ENCODE measurements at regions not wholly inside any gene's neighbourhood (a gene's known extent, or its start where the extent isn't known, plus 50 kb on each side); places are given as distances from the start of the nearest gene placed in this dataset.

GRCh38 chr6:22637782-22638181 is 68.4 kb downstream of the HDGFL1 start:
- no TSS peak for BruUV-seq (replicated peaks)
- no peak overlapping the region for H2BK120ac ChIP-seq (ENCODE audit: low read depth, low read length)
- H3K56ac ChIP-seq (ENCODE audit: extremely low read depth, insufficient read depth, low read length), result no peak overlapping the region
- H2AK9ac ChIP-seq (replicated peaks; ENCODE audit: low read depth, low read length, poor library complexity), result no peak overlapping the region
- H2BK20ac ChIP-seq (ENCODE audit: low read depth, low read length), result no peak overlapping the region
- H2AK5ac ChIP-seq (ENCODE audit: low read depth, low read length), result no peak overlapping the region
- H2BK15ac ChIP-seq (ENCODE audit: low read depth, low read length), result no peak overlapping the region
- intact Hi-C loops (cut with micrococcal nuclease) (no loop called here), in situ Hi-C loops (cut with MboI; ENCODE audit: low sequenced_read_pairs) (no loop called here), dilution Hi-C loops (cut with HindIII; ENCODE audit: low sequenced_read_pairs, unreplicated experiment) (no loop called here)
- no peak overlapping the region for H4K5ac ChIP-seq (ENCODE audit: low read depth, low read length)
- H2BK5ac ChIP-seq (ENCODE audit: low read depth, low read length, poor library complexity, severe bottlenecking), result no peak overlapping the region
- H4K8ac ChIP-seq (ENCODE audit: low read depth in 2 of 2, low read length in 2 of 2), result no peak overlapping the region
- WGBS, 2 experiments (ENCODE audit: extremely low coverage in 2 of 2, insufficient read length in 1 of 2), result 100% methylated on average over 2 of the region's 6 CpGs; no CpG with 5 or more reads in 1 of the 2 experiments
- H3K4me2 ChIP-seq (ENCODE audit: low read depth, low read length), result no peak overlapping the region
- H3K36me3 ChIP-seq (ENCODE audit: control insufficient read depth, insufficient read depth, low read length), result no peaks in the 10 kb centered on the region
- H3K79me1 ChIP-seq (ENCODE audit: low read depth in 1 of 2, low read length in 2 of 2), result no peaks in the 10 kb centered on the region
- no peak overlapping the region for H2AFZ ChIP-seq (replicated peaks; ENCODE audit: low read length, poor library complexity)
- ATAC-seq (ENCODE audit: low read depth) (no peak), DNase-seq (no peak)
- no peaks in the 10 kb centered on the region for H3K9me1 ChIP-seq (ENCODE audit: insufficient read depth, low read length)
- H3K4ac ChIP-seq (ENCODE audit: low read depth, low read length), result no peak overlapping the region
- H3K23ac ChIP-seq (ENCODE audit: low read depth, low read length), result no peak overlapping the region
- H3K14ac ChIP-seq (replicated peaks; ENCODE audit: low read depth, low read length), result no peak overlapping the region
- POLR2A ChIA-PET (ENCODE audit: unreplicated experiment), result interaction anchor here (0.5 kb wide), 1 partner anchor 450 kb away, joined by 3 read pairs; no protein-coding TSS in a partner anchor
- H3K9ac ChIP-seq (ENCODE audit: low read depth, low read length), result no peak overlapping the region
- no peak overlapping the region for H3K27ac ChIP-seq (ENCODE audit: insufficient read depth, low read length)
- no peaks in the 10 kb centered on the region for H3K27me3 ChIP-seq (ENCODE audit: control insufficient read depth, insufficient read depth, low read length)
- CTCF ChIA-PET, result no interaction called here
- H3K18ac ChIP-seq (ENCODE audit: low read depth, low read length), result no peak overlapping the region
- TF ChIP-seq RCOR1 (IDR thresholded peaks at IDR 0.05; ENCODE audit: insufficient replicate concordance, low read length) (no peak), CHD1 (IDR thresholded peaks at IDR 0.05; ENCODE audit: low read depth, low read length) (no peak), RAD21 (IDR thresholded peaks at IDR 0.05; ENCODE audit: low read length) (no peak), CEBPB (IDR thresholded peaks at IDR 0.05; ENCODE audit: low read depth, low read length) (no peak), USF2 (IDR thresholded peaks at IDR 0.05; ENCODE audit: low read depth, low read length) (no peak), POLR2A (IDR thresholded peaks at IDR 0.05; ENCODE audit: low read depth, low read length) (no peak), RFX5 (IDR thresholded peaks at IDR 0.05; ENCODE audit: low read depth, low read length) (no peak), BHLHE40 (IDR thresholded peaks at IDR 0.05; ENCODE audit: low read depth, low read length) (no peak), MAFK (IDR thresholded peaks at IDR 0.05; ENCODE audit: low read depth, low read length) (no peak), NFE2L2 (IDR thresholded peaks at IDR 0.05; ENCODE audit: low read depth, low read length) (no peak), SMC3 (IDR thresholded peaks at IDR 0.05; ENCODE audit: low read depth, low read length) (no peak), MXI1 (IDR thresholded peaks at IDR 0.05; ENCODE audit: borderline replicate concordance, low read depth, low read length) (no peak), CTCF (conservative IDR thresholded peaks at IDR 0.05; ENCODE audit: low read depth, low read length) (no peak), MAZ (IDR thresholded peaks at IDR 0.05; ENCODE audit: borderline replicate concordance, low read depth, low read length) (no peak), FOS (IDR thresholded peaks at IDR 0.05; ENCODE audit: low read depth, low read length) (no peak), ELK1 (IDR thresholded peaks at IDR 0.05; ENCODE audit: borderline replicate concordance, low read depth, low read length) (no peak)
- H3K9me3 ChIP-seq (ENCODE audit: control insufficient read depth, insufficient read depth, low read length), result no peaks in the 10 kb centered on the region
- 0 out of 2 replicates have a peak, but pooled peaks cover 1% of the 10 kb centered on the region for H3K4me1 ChIP-seq (ENCODE audit: control insufficient read depth, insufficient read depth, low read length)
- H4K20me1 ChIP-seq (ENCODE audit: insufficient read depth, low read length), result no peaks in the 10 kb centered on the region
- H3K4me3 ChIP-seq (ENCODE audit: insufficient read depth, low read depth, low read length), result no peak overlapping the region
- H4K91ac ChIP-seq (ENCODE audit: insufficient read depth, low read depth, low read length), result no peak overlapping the region
